Thyroid gland (tissue), 4 donors: ENCODE measurements at regions not wholly inside any gene's neighbourhood (a gene's known extent, or its start where the extent isn't known, plus 50 kb on each side); places are given as distances from the start of the nearest gene placed in this dataset.

Experiments
- DNase-seq, 2 donors: peaks; one replicate each; pipeline ENCODE4 v3.0.0-alpha.2; 2019
- H3K27ac ChIP-seq, 3 donors: fragments of 200-600 bp; sonication (generic); 1 replicate in 2 of 3; 2 replicates in 1 of 3; pipeline ENCODE4 v1.5.1; 2016 to 2019; ENCODE audit warnings: mild to moderate bottlenecking in 1 of 3, moderate library complexity in 1 of 3
- H3K27me3 ChIP-seq: fragments of 200-600 bp; sonication (generic); one replicate; pipeline ENCODE4 v1.5.1; 2019
- H3K36me3 ChIP-seq, 2 donors: fragments of 200-600 bp; sonication (generic); one replicate each; pipeline ENCODE4 v1.5.1; 2016 to 2019
- H3K4me1 ChIP-seq, 2 donors: fragments of 200-600 bp; sonication (generic); one replicate each; pipeline ENCODE4 v1.5.1; 2017 to 2019
- H3K4me3 ChIP-seq, 3 donors: fragments of 200-600 bp; sonication (generic); replicated peaks in 1 of 3; 1 replicate in 2 of 3; 2 replicates in 1 of 3; pipeline ENCODE4 v1.5.1; 2016; ENCODE audit warnings: mild to moderate bottlenecking in 1 of 3
- H3K9me3 ChIP-seq: fragments of 200-600 bp; sonication (generic); one replicate; pipeline ENCODE4 v1.5.1; 2017
- CTCF ChIP-seq, 6 experiments: fragments of 200-600 bp in 3 of 6; fragments of 450-650 bp in 3 of 6; sonication (generic) in 3 of 6; IDR thresholded peaks; one replicate each; pipeline ENCODE4 v1.5.1; 2016 to 2019; ENCODE audit warnings: antibody characterized with exemption in 6 of 6, mild to moderate bottlenecking in 2 of 6, inconsistent platforms in 1 of 6, moderate library complexity in 1 of 6
- POLR2A ChIP-seq, 2 donors: fragments of 450-650 bp; IDR thresholded peaks; one replicate each; pipeline ENCODE4 v1.6.1; 2017; ENCODE audit warnings: antibody characterized with exemption in 2 of 2, mild to moderate bottlenecking in 2 of 2, moderate library complexity in 1 of 2
- WGBS, 2 donors: methylation state at CpG; one replicate each; pipeline ENCODE4 v1.1.5; 2017; 5-methylcytosine and 5-hydroxymethylcytosine counted together
- intact Hi-C: fragments of 100-400 bp; cut with DNase I; formaldehyde crosslinking; loops from one replicate; pipeline ENCODE4 v1.15.1; 2023

DNA sequence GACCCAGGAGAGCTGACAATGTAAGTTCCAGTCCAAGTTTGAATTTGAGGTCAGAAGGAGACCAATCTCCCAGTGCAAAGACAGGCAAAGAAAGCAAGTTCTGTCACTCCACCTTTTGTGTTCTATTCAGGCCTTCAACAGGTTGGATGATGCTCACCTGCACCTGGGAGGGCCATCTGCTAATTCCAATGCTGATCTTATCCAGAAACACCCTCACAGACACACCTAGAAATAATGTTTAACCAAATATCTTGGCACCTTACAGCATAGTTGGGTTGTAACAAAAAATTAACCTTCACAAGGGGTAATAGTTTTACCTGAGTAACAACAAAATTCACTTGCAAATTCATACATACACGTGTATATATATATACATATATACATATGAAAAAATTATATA is 190.8 kb downstream of the DIRAS2 start:
- no peaks in the 10 kb centered on the region for H3K9me3 ChIP-seq
- H3K27ac ChIP-seq: no peak overlapping the region
- no peak for TF ChIP-seq CTCF (IDR thresholded peaks at IDR 0.05)
- TF ChIP-seq POLR2A (IDR thresholded peaks at IDR 0.05): no peak
- 0 to 95% methylated on average over 1 of the region's 1 CpG for WGBS, 2 donors
- no peak overlapping the region for H3K4me3 ChIP-seq
- peaks cover 0 to 5% of the 10 kb centered on the region in 2 donors for H3K4me1 ChIP-seq
- no peaks in the 10 kb centered on the region for H3K36me3 ChIP-seq
- no peaks in the 10 kb centered on the region for H3K27me3 ChIP-seq
- DNase-seq: no peak
- intact Hi-C loops: no loop called here

DNA sequence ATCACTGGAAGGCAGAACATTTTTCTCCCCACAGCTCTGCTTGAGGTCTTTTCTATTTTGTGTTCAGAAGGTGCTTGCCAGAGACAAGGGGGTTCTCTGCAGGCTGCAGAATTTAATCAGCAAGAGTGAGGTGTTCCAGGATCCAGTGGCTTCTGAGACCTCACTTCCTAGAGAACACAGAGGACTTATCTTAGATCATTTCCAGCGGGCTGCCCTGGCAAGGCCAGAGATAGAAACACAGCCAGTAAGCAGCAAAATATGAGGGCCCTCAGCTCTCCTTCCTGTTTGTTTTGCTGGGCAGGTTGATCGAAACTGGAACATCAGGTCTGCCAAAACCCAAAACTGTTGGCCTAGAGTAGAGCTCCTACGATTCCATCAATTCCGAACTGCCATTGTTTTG is 187.3 kb downstream of the DIRAS2 start:
- WGBS, 2 donors: 39 to 49% methylated on average over 4 of the region's 4 CpGs
- intact Hi-C loops: no loop called here

DNA sequence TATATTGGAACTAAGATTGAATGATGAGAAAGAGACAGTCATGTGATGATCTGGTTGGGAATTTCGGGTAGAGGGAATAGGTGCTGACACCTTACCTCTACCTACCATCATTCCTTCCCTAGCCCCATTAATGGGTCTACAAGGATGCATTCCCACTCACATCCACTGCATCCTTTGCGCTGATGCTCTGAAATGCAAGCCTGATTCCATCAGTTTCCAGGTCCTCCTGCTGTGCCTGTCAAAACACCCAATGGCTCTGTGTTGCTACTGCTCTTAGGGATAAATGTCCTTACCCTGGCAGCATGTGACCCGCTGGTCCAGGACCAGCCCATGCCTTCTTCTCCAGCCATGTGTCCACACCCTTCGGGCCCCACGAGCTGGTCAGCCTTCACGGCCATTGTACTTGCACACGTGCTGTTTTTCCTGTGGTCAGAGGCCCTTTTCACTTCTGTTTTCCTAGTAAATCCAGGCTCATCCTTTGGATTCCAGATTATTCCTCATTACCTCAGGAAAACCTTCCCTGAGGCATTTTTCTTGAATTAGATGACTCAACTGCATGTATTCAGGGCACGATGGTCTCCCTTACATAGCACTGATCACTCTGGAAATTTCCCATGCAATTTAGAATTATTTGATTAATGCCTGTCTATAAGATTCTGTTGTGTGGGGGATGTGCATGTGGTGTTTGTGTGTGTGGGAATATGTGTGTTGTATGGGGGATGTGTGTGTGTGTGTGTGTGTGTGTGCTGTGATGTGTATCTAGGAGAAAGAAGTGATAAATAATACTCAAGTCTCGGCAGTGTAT is 185.0 kb downstream of the DIRAS2 start:
- Histone ChIP-seq H3K9me3 (no peaks in the 10 kb centered on the region), H3K4me3 (no peak overlapping the region), H3K4me1 (peaks cover 0 to 5% of the 10 kb centered on the region in 2 donors), H3K27me3 (no peaks in the 10 kb centered on the region), H3K27ac (no peak overlapping the region), H3K36me3 (no peaks in the 10 kb centered on the region)
- intact Hi-C loops: no loop called here
- WGBS, 2 donors: 91 to 93% methylated on average over 9 of the region's 9 CpGs
- no peak for DNase-seq
- TF ChIP-seq CTCF (IDR thresholded peaks at IDR 0.05) (no peak), POLR2A (IDR thresholded peaks at IDR 0.05) (no peak)

More for the DNA sequence above, 187.3 kb downstream of the DIRAS2 start:
- TF ChIP-seq POLR2A (IDR thresholded peaks at IDR 0.05): no peak
- H3K4me1 ChIP-seq: peaks cover 0 to 5% of the 10 kb centered on the region in 2 donors
- H3K9me3 ChIP-seq: no peaks in the 10 kb centered on the region
- no peaks in the 10 kb centered on the region for H3K27me3 ChIP-seq
- no peak overlapping the region for H3K4me3 ChIP-seq
- peak; percentile 59 to 65 for DNase-seq
- peak overlapping the region; percentile 19 to 74 (median 61) for H3K27ac ChIP-seq
- no peaks in the 10 kb centered on the region for H3K36me3 ChIP-seq

DNA sequence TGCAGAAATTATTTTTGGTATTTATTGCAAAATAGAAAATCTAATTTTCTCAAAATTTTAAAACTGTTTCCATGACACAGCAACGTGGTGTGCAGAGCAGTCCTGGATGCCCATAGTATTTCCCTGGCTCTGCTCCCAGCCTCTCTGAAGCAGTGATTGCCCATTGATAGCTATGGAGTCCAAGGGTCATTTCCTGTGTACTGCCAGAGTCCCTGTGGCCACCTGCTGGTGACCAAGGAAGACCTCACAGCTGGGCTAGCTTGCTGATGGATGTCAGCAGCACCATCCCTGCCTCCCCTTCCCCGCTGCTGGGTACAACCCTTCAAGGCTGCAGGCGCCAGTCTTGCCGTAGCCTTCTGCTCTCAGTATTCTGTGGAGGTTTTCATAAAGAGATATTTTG is 184.1 kb downstream of the DIRAS2 start:
- Histone ChIP-seq H3K4me1 (peaks cover 0 to 5% of the 10 kb centered on the region in 2 donors), H3K27ac (no peak overlapping the region), H3K4me3 (no peak overlapping the region), H3K36me3 (no peaks in the 10 kb centered on the region), H3K27me3 (no peaks in the 10 kb centered on the region), H3K9me3 (no peaks in the 10 kb centered on the region)
- intact Hi-C loops: no loop called here
- peak; percentile 35 to 38 for DNase-seq
- 77% methylated on average over 4 of the region's 4 CpGs for WGBS, 2 donors
- TF ChIP-seq POLR2A (IDR thresholded peaks at IDR 0.05): no peak
- peak in 3 of 6 experiments; percentile 16 to 26 (median 19) for TF ChIP-seq CTCF (IDR thresholded peaks at IDR 0.05)

GRCh38 chr9:90459321-90459720 is 183.3 kb downstream of the DIRAS2 start:
- H3K4me1 ChIP-seq: peaks cover 0 to 5% of the 10 kb centered on the region in 2 donors
- H3K4me3 ChIP-seq: no peak overlapping the region
- no peaks in the 10 kb centered on the region for H3K27me3 ChIP-seq
- intact Hi-C loops: no loop called here
- TF ChIP-seq POLR2A (IDR thresholded peaks at IDR 0.05): no peak
- no peak for TF ChIP-seq CTCF (IDR thresholded peaks at IDR 0.05)
- H3K27ac ChIP-seq: no peak overlapping the region
- WGBS, 2 donors: 65 to 88% methylated on average over 4 of the region's 4 CpGs
- H3K36me3 ChIP-seq: no peaks in the 10 kb centered on the region
- no peak for DNase-seq
- no peaks in the 10 kb centered on the region for H3K9me3 ChIP-seq
